ENCODE measurements at regions not wholly inside any gene's neighbourhood (a gene's known extent, or its start where the extent isn't known, plus 50 kb on each side); places are given as distances from the start of the nearest gene placed in this dataset.

DNA sequence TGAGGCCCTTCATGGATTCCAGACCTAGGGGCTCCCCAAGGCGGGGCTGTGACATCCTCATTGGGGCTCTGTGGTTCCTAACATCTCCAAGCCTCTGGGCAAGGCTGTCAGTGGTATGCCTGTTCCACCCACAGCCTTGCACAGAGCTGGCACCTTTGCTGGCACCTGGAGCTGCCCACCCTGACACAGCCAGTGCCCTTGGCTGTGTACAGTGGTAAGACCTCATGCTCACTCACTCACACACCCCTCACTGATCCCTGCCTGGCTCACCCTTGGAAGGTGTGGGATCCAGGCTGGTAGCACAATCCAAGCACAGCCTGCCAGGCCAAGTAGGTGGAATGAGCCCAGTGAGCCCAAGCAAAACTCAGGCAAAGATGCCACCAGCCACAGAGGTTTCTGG, 200.4 kb upstream of the PCDH15 start:
- no peak overlapping the region for H3K9ac ChIP-seq (ENCODE audit: control insufficient read depth, insufficient read depth, low read length)
- in situ Hi-C loops (cut with MboI) (no loop called here), intact Hi-C loops (cut with micrococcal nuclease; ENCODE audit: unreplicated experiment) (no loop called here)
- no peaks in the 10 kb centered on the region for H3K4me1 ChIP-seq (ENCODE audit: control insufficient read depth, insufficient read depth, low read length)
- no peaks in the 10 kb centered on the region for H3K36me3 ChIP-seq (ENCODE audit: control insufficient read depth in 2 of 2, insufficient read depth in 2 of 2, low read length in 1 of 2)
- no peaks in the 10 kb centered on the region for H3K79me2 ChIP-seq (ENCODE audit: control insufficient read depth, insufficient read depth, low read length)
- BruUV-seq (replicated peaks): no TSS peak
- SMC1A ChIA-PET (ENCODE audit: uncharacterized antibody, unreplicated experiment): no interaction called here
- H3K27me3 ChIP-seq (replicated peaks in 1 of 2; ENCODE audit: control insufficient read depth in 2 of 2, insufficient read depth in 2 of 2, low read length in 1 of 2): no peaks in the 10 kb centered on the region
- no peak for DNase-seq (ENCODE audit: low read depth, low spot score)
- no peaks in the 10 kb centered on the region for H3K9me3 ChIP-seq (replicated peaks; ENCODE audit: control insufficient read depth, insufficient read depth, low read length)
- WGBS (ENCODE audit: insufficient coverage, insufficient replicate concordance, low lambda C conversion rate, missing lambda C conversion rate): 0% methylated on average over 1 of the region's 1 CpG
- no peak overlapping the region for H2AFZ ChIP-seq (ENCODE audit: control insufficient read depth, low read depth, low read length)
- no peaks in the 10 kb centered on the region for H4K20me1 ChIP-seq (ENCODE audit: control insufficient read depth, insufficient read depth)
- no peak for FAIRE-seq
- POLR2A ChIA-PET: no interaction called here
- no peak overlapping the region for H3K4me3 ChIP-seq
- CTCF ChIA-PET: no interaction called here
- no peak for ATAC-seq
- RAD21 ChIA-PET (ENCODE audit: unreplicated experiment): no interaction called here
- H3K4me2 ChIP-seq (ENCODE audit: control insufficient read depth, insufficient read depth): no peak overlapping the region
- H3K27ac ChIP-seq (ENCODE audit: control insufficient read depth, insufficient read depth): no peak overlapping the region
- TF ChIP-seq, protein P1, sequence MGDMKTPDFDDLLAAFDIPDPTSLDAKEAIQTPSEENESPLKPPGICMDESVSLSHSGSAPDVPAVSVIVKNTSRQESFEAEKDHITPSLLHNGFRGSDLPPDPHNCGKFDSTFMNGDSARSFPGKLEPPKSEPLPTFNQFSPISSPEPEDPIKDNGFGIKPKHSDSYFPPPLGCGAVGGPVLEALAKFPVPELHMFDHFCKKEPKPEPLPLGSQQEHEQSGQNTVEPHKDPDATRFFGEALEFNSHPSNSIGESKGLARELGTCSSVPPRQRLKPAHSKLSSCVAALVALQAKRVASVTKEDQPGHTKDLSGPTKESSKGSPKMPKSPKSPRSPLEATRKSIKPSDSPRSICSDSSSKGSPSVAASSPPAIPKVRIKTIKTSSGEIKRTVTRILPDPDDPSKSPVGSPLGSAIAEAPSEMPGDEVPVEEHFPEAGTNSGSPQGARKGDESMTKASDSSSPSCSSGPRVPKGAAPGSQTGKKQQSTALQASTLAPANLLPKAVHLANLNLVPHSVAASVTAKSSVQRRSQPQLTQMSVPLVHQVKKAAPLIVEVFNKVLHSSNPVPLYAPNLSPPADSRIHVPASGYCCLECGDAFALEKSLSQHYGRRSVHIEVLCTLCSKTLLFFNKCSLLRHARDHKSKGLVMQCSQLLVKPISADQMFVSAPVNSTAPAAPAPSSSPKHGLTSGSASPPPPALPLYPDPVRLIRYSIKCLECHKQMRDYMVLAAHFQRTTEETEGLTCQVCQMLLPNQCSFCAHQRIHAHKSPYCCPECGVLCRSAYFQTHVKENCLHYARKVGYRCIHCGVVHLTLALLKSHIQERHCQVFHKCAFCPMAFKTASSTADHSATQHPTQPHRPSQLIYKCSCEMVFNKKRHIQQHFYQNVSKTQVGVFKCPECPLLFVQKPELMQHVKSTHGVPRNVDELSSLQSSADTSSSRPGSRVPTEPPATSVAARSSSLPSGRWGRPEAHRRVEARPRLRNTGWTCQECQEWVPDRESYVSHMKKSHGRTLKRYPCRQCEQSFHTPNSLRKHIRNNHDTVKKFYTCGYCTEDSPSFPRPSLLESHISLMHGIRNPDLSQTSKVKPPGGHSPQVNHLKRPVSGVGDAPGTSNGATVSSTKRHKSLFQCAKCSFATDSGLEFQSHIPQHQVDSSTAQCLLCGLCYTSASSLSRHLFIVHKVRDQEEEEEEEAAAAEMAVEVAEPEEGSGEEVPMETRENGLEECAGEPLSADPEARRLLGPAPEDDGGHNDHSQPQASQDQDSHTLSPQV (IDR thresholded peaks at IDR 0.05): no peak
- no peak for TF ChIP-seq RBBP5 (conservative IDR thresholded peaks at IDR 0.05)
- TF ChIP-seq, protein P2, sequence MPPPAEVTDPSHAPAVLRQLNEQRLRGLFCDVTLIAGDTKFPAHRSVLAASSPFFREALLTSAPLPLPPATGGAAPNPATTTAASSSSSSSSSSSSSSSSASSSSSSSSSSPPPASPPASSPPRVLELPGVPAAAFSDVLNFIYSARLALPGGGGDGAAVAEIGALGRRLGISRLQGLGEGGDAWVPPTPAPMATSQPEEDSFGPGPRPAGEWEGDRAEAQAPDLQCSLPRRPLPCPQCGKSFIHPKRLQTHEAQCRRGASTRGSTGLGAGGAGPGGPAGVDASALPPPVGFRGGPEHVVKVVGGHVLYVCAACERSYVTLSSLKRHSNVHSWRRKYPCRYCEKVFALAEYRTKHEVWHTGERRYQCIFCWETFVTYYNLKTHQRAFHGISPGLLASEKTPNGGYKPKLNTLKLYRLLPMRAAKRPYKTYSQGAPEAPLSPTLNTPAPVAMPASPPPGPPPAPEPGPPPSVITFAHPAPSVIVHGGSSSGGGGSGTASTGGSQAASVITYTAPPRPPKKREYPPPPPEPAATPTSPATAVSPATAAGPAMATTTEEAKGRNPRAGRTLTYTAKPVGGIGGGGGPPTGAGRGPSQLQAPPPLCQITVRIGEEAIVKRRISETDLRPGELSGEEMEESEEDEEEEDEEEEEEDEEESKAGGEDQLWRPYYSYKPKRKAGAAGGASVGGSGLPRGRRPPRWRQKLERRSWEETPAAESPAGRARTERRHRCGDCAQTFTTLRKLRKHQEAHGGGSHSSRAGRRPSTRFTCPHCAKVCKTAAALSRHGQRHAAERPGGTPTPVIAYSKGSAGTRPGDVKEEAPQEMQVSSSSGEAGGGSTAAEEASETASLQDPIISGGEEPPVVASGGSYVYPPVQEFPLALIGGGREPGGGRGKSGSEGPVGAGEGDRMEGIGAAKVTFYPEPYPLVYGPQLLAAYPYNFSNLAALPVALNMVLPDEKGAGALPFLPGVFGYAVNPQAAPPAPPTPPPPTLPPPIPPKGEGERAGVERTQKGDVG (CRISPR knock-in tag; IDR thresholded peaks at IDR 0.05): no peak
- no peak for TF ChIP-seq RAD51 (IDR thresholded peaks at IDR 0.05)
- TF ChIP-seq, protein P3, sequence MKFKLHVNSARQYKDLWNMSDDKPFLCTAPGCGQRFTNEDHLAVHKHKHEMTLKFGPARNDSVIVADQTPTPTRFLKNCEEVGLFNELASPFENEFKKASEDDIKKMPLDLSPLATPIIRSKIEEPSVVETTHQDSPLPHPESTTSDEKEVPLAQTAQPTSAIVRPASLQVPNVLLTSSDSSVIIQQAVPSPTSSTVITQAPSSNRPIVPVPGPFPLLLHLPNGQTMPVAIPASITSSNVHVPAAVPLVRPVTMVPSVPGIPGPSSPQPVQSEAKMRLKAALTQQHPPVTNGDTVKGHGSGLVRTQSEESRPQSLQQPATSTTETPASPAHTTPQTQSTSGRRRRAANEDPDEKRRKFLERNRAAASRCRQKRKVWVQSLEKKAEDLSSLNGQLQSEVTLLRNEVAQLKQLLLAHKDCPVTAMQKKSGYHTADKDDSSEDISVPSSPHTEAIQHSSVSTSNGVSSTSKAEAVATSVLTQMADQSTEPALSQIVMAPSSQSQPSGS (IDR thresholded peaks at IDR 0.05; ENCODE audit: low read length): no peak
- no peak for TF ChIP-seq SMAD1 (IDR thresholded peaks at IDR 0.05; ENCODE audit: low read depth, partially characterized antibody)
- TF ChIP-seq HCFC1 (IDR thresholded peaks at IDR 0.05; ENCODE audit: low read length): no peak
- no peak for TF ChIP-seq GATAD2B (conservative IDR thresholded peaks at IDR 0.05; ENCODE audit: low read depth)
- TF ChIP-seq PAX5 (IDR thresholded peaks at IDR 0.05; ENCODE audit: borderline replicate concordance, low read depth, low read length): no peak
- TF ChIP-seq RCOR1 (conservative IDR thresholded peaks at IDR 0.05; ENCODE audit: low read depth, low read length): no peak
- TF ChIP-seq, protein P4, sequence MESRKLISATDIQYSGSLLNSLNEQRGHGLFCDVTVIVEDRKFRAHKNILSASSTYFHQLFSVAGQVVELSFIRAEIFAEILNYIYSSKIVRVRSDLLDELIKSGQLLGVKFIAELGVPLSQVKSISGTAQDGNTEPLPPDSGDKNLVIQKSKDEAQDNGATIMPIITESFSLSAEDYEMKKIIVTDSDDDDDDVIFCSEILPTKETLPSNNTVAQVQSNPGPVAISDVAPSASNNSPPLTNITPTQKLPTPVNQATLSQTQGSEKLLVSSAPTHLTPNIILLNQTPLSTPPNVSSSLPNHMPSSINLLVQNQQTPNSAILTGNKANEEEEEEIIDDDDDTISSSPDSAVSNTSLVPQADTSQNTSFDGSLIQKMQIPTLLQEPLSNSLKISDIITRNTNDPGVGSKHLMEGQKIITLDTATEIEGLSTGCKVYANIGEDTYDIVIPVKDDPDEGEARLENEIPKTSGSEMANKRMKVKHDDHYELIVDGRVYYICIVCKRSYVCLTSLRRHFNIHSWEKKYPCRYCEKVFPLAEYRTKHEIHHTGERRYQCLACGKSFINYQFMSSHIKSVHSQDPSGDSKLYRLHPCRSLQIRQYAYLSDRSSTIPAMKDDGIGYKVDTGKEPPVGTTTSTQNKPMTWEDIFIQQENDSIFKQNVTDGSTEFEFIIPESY (IDR thresholded peaks at IDR 0.05): no peak
- TF ChIP-seq EZH2 (IDR thresholded peaks at IDR 0.05; ENCODE audit: borderline replicate concordance, control insufficient read depth, low read depth, low read length): no peak
- TF ChIP-seq, protein P5, sequence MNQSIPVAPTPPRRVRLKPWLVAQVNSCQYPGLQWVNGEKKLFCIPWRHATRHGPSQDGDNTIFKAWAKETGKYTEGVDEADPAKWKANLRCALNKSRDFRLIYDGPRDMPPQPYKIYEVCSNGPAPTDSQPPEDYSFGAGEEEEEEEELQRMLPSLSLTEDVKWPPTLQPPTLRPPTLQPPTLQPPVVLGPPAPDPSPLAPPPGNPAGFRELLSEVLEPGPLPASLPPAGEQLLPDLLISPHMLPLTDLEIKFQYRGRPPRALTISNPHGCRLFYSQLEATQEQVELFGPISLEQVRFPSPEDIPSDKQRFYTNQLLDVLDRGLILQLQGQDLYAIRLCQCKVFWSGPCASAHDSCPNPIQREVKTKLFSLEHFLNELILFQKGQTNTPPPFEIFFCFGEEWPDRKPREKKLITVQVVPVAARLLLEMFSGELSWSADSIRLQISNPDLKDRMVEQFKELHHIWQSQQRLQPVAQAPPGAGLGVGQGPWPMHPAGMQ (IDR thresholded peaks at IDR 0.05; ENCODE audit: borderline replicate concordance): no peak
